CD4-positive, alpha-beta memory T cell (primary cell): ENCODE measurements at regions not wholly inside any gene's neighbourhood (a gene's known extent, or its start where the extent isn't known, plus 50 kb on each side); places are given as distances from the start of the nearest gene placed in this dataset.

ENCODE experiments used
- CTCF ChIA-PET: fragments of 350-600 bp; sonication (Branson Sonifier 250); formaldehyde crosslinking; loops from one replicate; lab custom pipeline; 2021; ENCODE audit warnings: inconsistent platforms; ENCODE audit not compliant: partially characterized antibody; lab: Charles Lee
- POLR2A ChIA-PET: fragments of 350-600 bp; sonication (Branson Sonifier 250); formaldehyde crosslinking; loops from one replicate; lab custom pipeline; 2021; ENCODE audit not compliant: partially characterized antibody; lab: Charles Lee
- DNase-seq, 5 donors: peaks; one replicate each; pipeline versions ENCODE4 v3.0.0 to v3.0.0-alpha.2; 2020 to 2022; ENCODE audit warnings: mixed read lengths in 1 of 5
- H3K27ac ChIP-seq: one replicate; pipeline ENCODE4 v1.7.0; 2013; ENCODE audit warnings: low read depth, low read length
- H3K27me3 ChIP-seq: 2 replicates; pipeline ENCODE4 v1.7.0; 2013; ENCODE audit warnings: mild to moderate bottlenecking, low read length, moderate library complexity; ENCODE audit not compliant: insufficient read depth
- H3K36me3 ChIP-seq: 2 replicates; pipeline ENCODE4 v1.7.0; 2013; ENCODE audit warnings: mild to moderate bottlenecking, low read length, moderate library complexity; ENCODE audit not compliant: insufficient read depth
- H3K4me1 ChIP-seq: 2 replicates; pipeline ENCODE4 v1.7.0; 2013; ENCODE audit warnings: mild to moderate bottlenecking, low read length, moderate library complexity; ENCODE audit not compliant: insufficient read depth
- H3K4me3 ChIP-seq, 2 donors: one replicate each; pipeline ENCODE4 v1.7.0; 2013; ENCODE audit warnings: low read length in 2 of 2, mild to moderate bottlenecking in 1 of 2
- H3K9me3 ChIP-seq, 2 donors: one replicate each; pipeline ENCODE4 v1.7.0; 2013; ENCODE audit warnings: low read length in 2 of 2, control low read depth in 1 of 2; ENCODE audit not compliant: control insufficient read depth in 1 of 2
- H3K27ac Mint-ChIP-seq, 7 donors: one replicate each; pipeline ENCODE4 v1.8.0; 2020 to 2021; ENCODE audit warnings: mixed read lengths in 7 of 7, mild to moderate bottlenecking in 6 of 7, inconsistent platforms in 3 of 7, moderate library complexity in 3 of 7
- H3K27me3 Mint-ChIP-seq, 2 donors: one replicate each; pipeline ENCODE4 v1.8.0; 2020 to 2021; ENCODE audit warnings: mixed read lengths in 2 of 2
- H3K36me3 Mint-ChIP-seq, 2 donors: one replicate each; pipeline ENCODE4 v1.8.0; 2020 to 2021; ENCODE audit warnings: mixed read lengths in 2 of 2, inconsistent platforms in 1 of 2, mild to moderate bottlenecking in 1 of 2
- H3K4me1 Mint-ChIP-seq, 4 donors: one replicate each; pipeline ENCODE4 v1.8.0; 2020 to 2021; ENCODE audit warnings: mixed read lengths in 4 of 4, mild to moderate bottlenecking in 1 of 4
- H3K4me3 Mint-ChIP-seq, 8 donors: one replicate each; pipeline ENCODE4 v1.8.0; 2020 to 2021; ENCODE audit warnings: mixed read lengths in 8 of 8, mild to moderate bottlenecking in 7 of 8, moderate library complexity in 6 of 8, inconsistent platforms in 3 of 8
- H3K9me3 Mint-ChIP-seq, 8 donors: one replicate each; pipeline ENCODE4 v1.8.0; 2020 to 2021; ENCODE audit warnings: mixed read lengths in 8 of 8, mild to moderate bottlenecking in 5 of 8, inconsistent platforms in 3 of 8, moderate library complexity in 1 of 8
- intact Hi-C: fragments of 100-400 bp; cut with micrococcal nuclease; formaldehyde crosslinking; loops from one replicate; pipeline ENCODE4 v1.15.1; 2023

DNA sequence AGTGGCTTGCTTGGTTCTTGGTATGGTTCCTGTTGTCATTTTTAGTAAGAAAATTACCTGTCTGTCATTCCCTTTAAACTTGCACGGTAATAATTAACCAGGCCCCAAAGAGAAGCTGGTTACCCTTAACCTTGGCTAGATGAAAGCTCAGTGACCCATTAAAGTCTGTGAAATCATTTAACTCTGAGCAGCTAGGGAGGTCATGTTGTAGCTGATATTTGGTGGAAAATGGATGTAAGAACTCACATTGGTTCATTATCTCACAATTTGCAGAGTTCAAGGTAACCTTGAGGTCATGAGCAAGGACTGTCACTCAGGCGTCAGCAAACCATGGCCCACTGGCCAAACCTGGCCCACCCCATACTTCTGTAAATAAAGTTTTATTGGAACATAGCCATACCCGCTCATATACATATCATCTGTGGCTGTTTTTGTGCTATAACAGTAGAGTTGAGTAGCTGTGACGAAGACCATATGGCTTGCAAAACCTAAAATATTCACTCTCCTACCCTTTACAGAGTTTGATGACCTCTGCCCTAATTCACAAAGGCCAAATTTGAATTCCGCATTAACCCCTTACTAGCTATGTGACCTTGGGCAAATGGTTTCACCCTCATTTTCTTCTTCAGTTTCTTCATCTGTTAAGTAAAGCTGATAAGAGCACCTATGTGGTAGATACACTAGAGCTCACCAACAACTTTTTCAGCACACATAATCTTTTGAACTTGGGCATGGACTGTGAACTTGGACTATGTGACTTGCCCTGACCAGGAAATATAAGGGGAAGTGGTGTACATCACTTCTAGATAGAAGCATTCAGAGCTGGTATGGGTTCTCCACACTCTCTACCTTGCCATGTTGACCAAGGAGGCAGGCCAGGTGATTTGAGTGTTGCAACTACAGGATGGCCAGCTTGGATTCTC lies 61.5 kb upstream of the CPEB4 start:
- Histone ChIP-seq H3K27ac (no peak overlapping the region), H3K27me3 (no peaks in the 10 kb centered on the region), H3K4me1 (no peaks in the 10 kb centered on the region), H3K36me3 (no peaks in the 10 kb centered on the region), H3K4me3 (no peak overlapping the region), H3K9me3 (no peaks in the 10 kb centered on the region)
- no peak for DNase-seq
- no peak overlapping the region for H3K27ac Mint-ChIP-seq
- H3K36me3 Mint-ChIP-seq, result peaks cover 0 to 6% of the 10 kb centered on the region in 2 donors
- intact Hi-C loops, result no loop called here
- POLR2A ChIA-PET, result no interaction called here
- CTCF ChIA-PET, result no interaction called here
- H3K4me1 Mint-ChIP-seq, result peaks cover 0 to 6% (median 0%) of the 10 kb centered on the region in 4 donors
- no peak overlapping the region for H3K4me3 Mint-ChIP-seq
- H3K27me3 Mint-ChIP-seq, result peaks cover 0 to 3% of the 10 kb centered on the region in 2 donors
- H3K9me3 Mint-ChIP-seq, result peaks cover 0 to 11% (median 7%) of the 10 kb centered on the region in 8 donors

DNA sequence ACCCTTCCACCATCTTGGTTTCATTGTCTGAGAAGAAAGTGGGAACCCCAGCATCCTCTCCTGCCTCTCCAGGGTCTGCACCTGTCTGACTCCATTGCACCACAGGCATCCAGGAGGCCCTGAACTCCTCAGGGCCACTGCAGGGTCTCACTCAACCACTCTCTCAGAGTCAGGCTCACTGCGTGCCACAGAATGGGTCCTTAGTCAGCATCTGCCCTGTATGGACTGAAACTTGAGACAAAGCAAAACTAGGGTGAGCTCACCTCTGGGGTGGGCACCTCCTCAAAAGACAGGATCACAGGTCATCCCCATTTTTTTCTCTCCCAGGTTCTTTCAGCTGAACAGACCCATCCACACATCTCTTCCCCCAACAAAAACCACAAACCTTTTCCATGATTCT lies 59.2 kb upstream of the CPEB4 start:
- no peak for DNase-seq
- Mint-ChIP-seq H3K27me3 (peaks cover 0 to 3% of the 10 kb centered on the region in 2 donors), H3K27ac (no peak overlapping the region), H3K4me3 (no peak overlapping the region), H3K9me3 (peaks cover 0 to 11% (median 7%) of the 10 kb centered on the region in 8 donors), H3K36me3 (peaks cover 0 to 6% of the 10 kb centered on the region in 2 donors), H3K4me1 (no peaks in the 10 kb centered on the region)
- CTCF ChIA-PET, result no interaction called here
- no peak overlapping the region for H3K4me3 ChIP-seq
- H3K27ac ChIP-seq, result no peak overlapping the region
- POLR2A ChIA-PET, result no interaction called here
- H3K4me1 ChIP-seq, result no peaks in the 10 kb centered on the region
- intact Hi-C loops, result no loop called here
- no peaks in the 10 kb centered on the region for H3K27me3 ChIP-seq
- H3K36me3 ChIP-seq, result no peaks in the 10 kb centered on the region
- H3K9me3 ChIP-seq, result no peaks in the 10 kb centered on the region

DNA sequence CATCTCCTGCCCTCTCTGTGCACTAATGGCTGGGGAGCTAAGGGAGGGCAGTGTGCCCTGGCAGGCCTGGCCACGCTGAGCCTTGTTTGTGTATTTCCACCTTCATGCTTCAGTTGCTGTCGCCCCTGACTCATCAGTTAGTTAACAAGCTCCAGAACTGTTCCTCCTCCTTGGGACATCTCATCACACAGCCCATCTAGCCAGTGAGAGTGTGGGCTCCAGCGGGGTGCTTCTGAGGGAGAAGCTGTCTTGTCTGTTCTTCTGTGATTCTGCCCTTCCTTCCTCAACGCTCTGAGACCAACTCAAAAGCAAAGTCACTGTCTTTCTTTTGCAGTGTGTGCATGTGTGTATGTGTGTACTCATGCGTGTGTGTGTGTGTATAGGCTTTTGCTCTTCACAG lies 58.3 kb upstream of the CPEB4 start:
- Mint-ChIP-seq H3K4me3 (no peak overlapping the region), H3K36me3 (peaks cover 0 to 6% of the 10 kb centered on the region in 2 donors), H3K4me1 (no peaks in the 10 kb centered on the region), H3K27ac (no peak overlapping the region), H3K27me3 (peaks cover 0 to 3% of the 10 kb centered on the region in 2 donors), H3K9me3 (peaks cover 0 to 11% (median 7%) of the 10 kb centered on the region in 8 donors)
- no peak overlapping the region for H3K27ac ChIP-seq
- no peak for DNase-seq
- no peaks in the 10 kb centered on the region for H3K36me3 ChIP-seq
- H3K4me1 ChIP-seq, result no peaks in the 10 kb centered on the region
- intact Hi-C loops, result no loop called here
- ChIA-PET CTCF (no interaction called here), POLR2A (no interaction called here)
- H3K9me3 ChIP-seq, result no peaks in the 10 kb centered on the region
- H3K4me3 ChIP-seq, result no peak overlapping the region
- H3K27me3 ChIP-seq, result no peaks in the 10 kb centered on the region

DNA sequence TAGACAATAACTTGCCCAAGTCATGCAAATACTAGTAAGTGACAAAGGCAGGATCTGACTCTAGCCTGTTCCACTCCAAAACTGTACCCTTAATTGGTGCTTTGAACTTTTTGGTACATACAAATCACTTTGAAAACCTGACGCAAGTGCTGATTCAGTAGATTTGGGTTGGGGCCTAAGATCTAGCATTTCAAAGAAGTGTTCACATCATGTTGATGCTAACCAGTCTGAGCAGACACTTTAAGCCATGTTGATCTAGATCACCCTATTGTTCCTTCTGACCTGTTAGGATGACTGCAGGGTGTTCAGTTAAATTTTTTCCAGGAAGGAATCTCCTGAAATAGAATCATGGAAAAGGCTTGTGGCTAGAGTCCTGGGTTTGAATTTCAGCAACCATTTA lies 57.7 kb upstream of the CPEB4 start:
- Mint-ChIP-seq H3K9me3 (peaks cover 0 to 11% (median 7%) of the 10 kb centered on the region in 8 donors), H3K27me3 (peaks cover 0 to 3% of the 10 kb centered on the region in 2 donors), H3K27ac (no peak overlapping the region)

DNA sequence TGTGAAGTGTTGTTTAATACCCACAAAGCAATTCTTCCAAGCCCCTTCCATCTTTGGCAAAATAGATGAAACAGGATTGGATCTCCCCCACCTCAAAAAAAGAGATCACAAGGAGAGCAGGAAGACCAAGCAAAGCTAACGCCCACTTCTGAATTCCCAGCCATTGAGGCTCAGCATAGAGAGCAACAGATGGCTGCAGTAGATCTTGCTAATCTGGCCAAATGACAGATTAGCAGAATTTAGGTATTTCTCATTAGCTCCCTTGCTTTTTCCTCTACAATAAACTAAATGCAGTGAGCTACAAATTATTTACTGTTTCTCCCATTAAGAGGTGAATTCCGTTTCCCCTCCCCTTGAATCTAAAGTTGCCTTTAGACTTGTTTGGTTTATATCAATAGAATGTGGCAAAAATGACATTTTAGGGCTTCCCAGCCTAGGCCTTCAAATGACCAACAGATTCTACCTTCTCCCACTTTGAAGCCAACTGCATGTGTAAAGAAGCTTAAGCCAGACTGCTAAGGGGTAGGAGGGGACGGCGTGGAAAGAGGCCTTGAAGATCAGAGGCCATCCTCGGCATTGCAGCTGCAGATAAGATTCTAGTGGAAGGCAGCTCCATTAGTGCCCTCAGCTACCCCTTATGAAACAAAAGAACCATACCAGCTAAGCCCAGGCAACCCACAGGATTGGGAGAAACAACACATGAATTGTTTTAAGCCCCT lies 56.8 kb upstream of the CPEB4 start:
- H3K36me3 Mint-ChIP-seq, result peaks cover 0 to 6% of the 10 kb centered on the region in 2 donors
- no peaks in the 10 kb centered on the region for H3K4me1 Mint-ChIP-seq
- no peak for DNase-seq
- ChIA-PET POLR2A (no interaction called here), CTCF (no interaction called here)
- intact Hi-C loops, result no loop called here
- no peak overlapping the region for H3K4me3 Mint-ChIP-seq
- peaks cover 0 to 11% (median 7%) of the 10 kb centered on the region in 8 donors for H3K9me3 Mint-ChIP-seq
- H3K36me3 ChIP-seq, result no peaks in the 10 kb centered on the region
- no peaks in the 10 kb centered on the region for H3K9me3 ChIP-seq
- H3K27ac Mint-ChIP-seq, result no peak overlapping the region
- H3K27me3 Mint-ChIP-seq, result peaks cover 0 to 3% of the 10 kb centered on the region in 2 donors
- no peaks in the 10 kb centered on the region for H3K4me1 ChIP-seq
- H3K27ac ChIP-seq, result no peak overlapping the region
- H3K27me3 ChIP-seq, result no peaks in the 10 kb centered on the region
- H3K4me3 ChIP-seq, result no peak overlapping the region

More for the DNA sequence above, 57.7 kb upstream of the CPEB4 start:
- POLR2A ChIA-PET, result no interaction called here
- DNase-seq, result no peak
- H3K27me3 ChIP-seq, result no peaks in the 10 kb centered on the region
- no peak overlapping the region for H3K4me3 ChIP-seq
- no peaks in the 10 kb centered on the region for H3K4me1 ChIP-seq
- no peak overlapping the region for H3K4me3 Mint-ChIP-seq
- H3K4me1 Mint-ChIP-seq, result no peaks in the 10 kb centered on the region
- CTCF ChIA-PET, result interaction anchor here (0.7 kb wide), 1 partner anchor 143 kb away, joined by 3 read pairs; no protein-coding TSS in a partner anchor
- H3K36me3 ChIP-seq, result no peaks in the 10 kb centered on the region
- intact Hi-C loops, result no loop called here
- H3K27ac ChIP-seq, result no peak overlapping the region
- peaks cover 0 to 6% of the 10 kb centered on the region in 2 donors for H3K36me3 Mint-ChIP-seq
- no peaks in the 10 kb centered on the region for H3K9me3 ChIP-seq

DNA sequence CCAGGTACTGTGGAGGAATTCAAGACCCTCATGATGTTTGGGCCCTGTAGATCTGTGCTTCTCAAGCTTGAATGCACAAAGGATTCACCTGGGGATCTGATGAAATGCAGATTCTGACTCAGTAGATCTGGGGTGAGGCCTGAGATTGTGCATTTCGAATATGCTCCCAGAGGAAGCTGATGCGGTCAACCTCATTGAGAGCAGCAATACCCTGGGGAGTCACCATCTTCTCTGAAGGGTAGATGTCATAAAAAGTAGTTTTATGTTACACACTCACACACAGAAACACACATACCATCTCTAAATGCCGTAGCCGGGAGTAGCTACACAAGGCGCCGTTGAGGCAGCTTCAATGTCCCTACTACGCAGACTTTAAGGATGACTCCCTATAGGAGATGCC lies 55.8 kb upstream of the CPEB4 start:
- H3K27ac ChIP-seq, result no peak overlapping the region
- Mint-ChIP-seq H3K4me3 (no peak overlapping the region), H3K9me3 (peaks cover 0 to 11% (median 6%) of the 10 kb centered on the region in 8 donors), H3K4me1 (no peaks in the 10 kb centered on the region), H3K27me3 (no peaks in the 10 kb centered on the region), H3K36me3 (peaks cover 0 to 6% of the 10 kb centered on the region in 2 donors), H3K27ac (no peak overlapping the region)
- H3K27me3 ChIP-seq, result no peaks in the 10 kb centered on the region
- intact Hi-C loops, result no loop called here
- H3K9me3 ChIP-seq, result no peaks in the 10 kb centered on the region
- no peak overlapping the region for H3K4me3 ChIP-seq
- POLR2A ChIA-PET, result no interaction called here
- no peaks in the 10 kb centered on the region for H3K4me1 ChIP-seq
- CTCF ChIA-PET, result interaction anchor here (1.1 kb wide), 1 partner anchor 25 kb away, joined by 3 read pairs; no protein-coding TSS in a partner anchor
- no peak for DNase-seq
- no peaks in the 10 kb centered on the region for H3K36me3 ChIP-seq
